22Rv1 (cell line): ENCODE measurements at regions not wholly inside any gene's neighbourhood (a gene's known extent, or its start where the extent isn't known, plus 50 kb on each side); places are given as distances from the start of the nearest gene placed in this dataset.

Experiments
- ZFX ChIP-seq: fragments of 450-650 bp; IDR thresholded peaks from 2 replicates; pipeline ENCODE4 v1.6.1; 2017; ENCODE audit warnings: antibody characterized with exemption, borderline replicate concordance
- TF ChIP-seq, protein P1 (sequence below): fragments of 450-650 bp; IDR thresholded peaks from 2 replicates; pipeline ENCODE4 v1.5.1; 2017; ENCODE audit warnings: mild to moderate bottlenecking

DNA sequence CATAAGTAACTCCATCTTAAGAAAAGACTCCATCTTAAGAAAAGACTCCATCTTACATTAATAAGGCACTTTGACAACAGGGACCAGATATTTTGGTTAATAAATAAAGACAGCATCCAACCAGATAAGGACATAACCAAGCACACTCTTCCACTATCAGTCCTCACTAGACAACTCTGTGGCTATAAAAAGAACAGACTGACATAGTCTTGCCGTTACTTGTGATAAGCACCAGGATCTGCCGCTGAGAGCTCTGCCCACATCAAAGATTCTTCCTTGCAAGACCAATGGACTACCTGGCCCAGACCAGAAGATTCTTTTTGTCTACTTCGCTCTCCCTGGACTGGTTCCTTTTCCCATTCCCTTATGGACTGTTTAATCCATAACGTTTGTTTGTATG is 667.4 kb downstream of the NYAP2 start:
- TF ChIP-seq, protein P1, sequence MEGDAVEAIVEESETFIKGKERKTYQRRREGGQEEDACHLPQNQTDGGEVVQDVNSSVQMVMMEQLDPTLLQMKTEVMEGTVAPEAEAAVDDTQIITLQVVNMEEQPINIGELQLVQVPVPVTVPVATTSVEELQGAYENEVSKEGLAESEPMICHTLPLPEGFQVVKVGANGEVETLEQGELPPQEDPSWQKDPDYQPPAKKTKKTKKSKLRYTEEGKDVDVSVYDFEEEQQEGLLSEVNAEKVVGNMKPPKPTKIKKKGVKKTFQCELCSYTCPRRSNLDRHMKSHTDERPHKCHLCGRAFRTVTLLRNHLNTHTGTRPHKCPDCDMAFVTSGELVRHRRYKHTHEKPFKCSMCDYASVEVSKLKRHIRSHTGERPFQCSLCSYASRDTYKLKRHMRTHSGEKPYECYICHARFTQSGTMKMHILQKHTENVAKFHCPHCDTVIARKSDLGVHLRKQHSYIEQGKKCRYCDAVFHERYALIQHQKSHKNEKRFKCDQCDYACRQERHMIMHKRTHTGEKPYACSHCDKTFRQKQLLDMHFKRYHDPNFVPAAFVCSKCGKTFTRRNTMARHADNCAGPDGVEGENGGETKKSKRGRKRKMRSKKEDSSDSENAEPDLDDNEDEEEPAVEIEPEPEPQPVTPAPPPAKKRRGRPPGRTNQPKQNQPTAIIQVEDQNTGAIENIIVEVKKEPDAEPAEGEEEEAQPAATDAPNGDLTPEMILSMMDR: no peak
- TF ChIP-seq ZFX: no peak
